ENCODE measurements at regions not wholly inside any gene's neighbourhood (a gene's known extent, or its start where the extent isn't known, plus 50 kb on each side); places are given as distances from the start of the nearest gene placed in this dataset.

- Histone ChIP-seq H3K36me3 (ENCODE audit: control insufficient read depth in 1 of 2, insufficient read depth in 2 of 2, low read depth in 1 of 2, low read length in 2 of 2) (no peaks in the 10 kb centered on the region), H3K79me1 (replicated peaks; ENCODE audit: low read length, poor library complexity, severe bottlenecking) (no peaks in the 10 kb centered on the region), H4K8ac (ENCODE audit: low read length) (no peak overlapping the region), H3K14ac (ENCODE audit: low read length in 2 of 2) (no peak overlapping the region), H3K27me3 (ENCODE audit: control insufficient read depth in 1 of 2, insufficient read depth in 1 of 2, low read length in 2 of 2) (no peaks in the 10 kb centered on the region), H2BK120ac (ENCODE audit: low read depth, low read length) (no peak overlapping the region), H3K9ac (ENCODE audit: low read length) (no peak overlapping the region), H2AFZ (ENCODE audit: low read depth, low read length) (no peak overlapping the region), H2AK5ac (ENCODE audit: low read length, severe bottlenecking) (no peak overlapping the region), H3K4me2 (ENCODE audit: low read length, poor library complexity, severe bottlenecking) (no peak overlapping the region), H3K18ac (ENCODE audit: low read depth in 1 of 2, low read length in 2 of 2) (no peak overlapping the region), H4K91ac (ENCODE audit: low read length) (no peak overlapping the region), H3K27ac (ENCODE audit: low read length, poor library complexity, severe bottlenecking) (no peak overlapping the region), H3K4me1 (ENCODE audit: control insufficient read depth, insufficient read depth, low read depth, low read length) (no peaks in the 10 kb centered on the region), H2BK5ac (ENCODE audit: low read depth, low read length, poor library complexity, severe bottlenecking) (no peak overlapping the region), H2BK12ac (ENCODE audit: low read length in 2 of 2) (no peak overlapping the region), H2BK15ac (ENCODE audit: low read depth, poor library complexity, severe bottlenecking) (no peak overlapping the region), H3K23ac (ENCODE audit: low read length in 2 of 2) (no peak overlapping the region), H3K4ac (ENCODE audit: low read depth in 1 of 2, low read length in 2 of 2) (no peak overlapping the region), H3K9me3 (ENCODE audit: control insufficient read depth, low read length) (no peaks in the 10 kb centered on the region), H3K4me3 (ENCODE audit: insufficient read depth in 1 of 2, low read depth in 1 of 2, low read length in 2 of 2) (no peak overlapping the region)
- 68% methylated on average over 1 of the region's 2 CpGs for WGBS
- no peak for DNase-seq
Measured at GRCh38 chr15:92283813-92284212, 109.9 kb upstream of the ST8SIA2 start.

- Histone ChIP-seq H3K9me3 (ENCODE audit: control insufficient read depth, low read length) (no peaks in the 10 kb centered on the region), H3K4me3 (ENCODE audit: insufficient read depth in 1 of 2, low read depth in 1 of 2, low read length in 2 of 2) (no peak overlapping the region), H2AFZ (ENCODE audit: low read depth, low read length) (no peak overlapping the region), H2BK12ac (ENCODE audit: low read length in 2 of 2) (no peak overlapping the region), H4K8ac (ENCODE audit: low read length) (no peak overlapping the region), H3K18ac (ENCODE audit: low read depth in 1 of 2, low read length in 2 of 2) (no peak overlapping the region), H3K9ac (ENCODE audit: low read length) (no peak overlapping the region), H2AK5ac (ENCODE audit: low read length, severe bottlenecking) (no peak overlapping the region), H3K4me2 (ENCODE audit: low read length, poor library complexity, severe bottlenecking) (no peak overlapping the region), H3K27ac (ENCODE audit: low read length, poor library complexity, severe bottlenecking) (no peak overlapping the region), H3K36me3 (ENCODE audit: control insufficient read depth in 1 of 2, insufficient read depth in 2 of 2, low read depth in 1 of 2, low read length in 2 of 2) (no peaks in the 10 kb centered on the region), H2BK15ac (ENCODE audit: low read depth, poor library complexity, severe bottlenecking) (no peak overlapping the region), H3K27me3 (ENCODE audit: control insufficient read depth in 1 of 2, insufficient read depth in 1 of 2, low read length in 2 of 2) (no peaks in the 10 kb centered on the region), H3K79me1 (replicated peaks; ENCODE audit: low read length, poor library complexity, severe bottlenecking) (no peaks in the 10 kb centered on the region), H3K4me1 (ENCODE audit: control insufficient read depth, insufficient read depth, low read depth, low read length) (no peaks in the 10 kb centered on the region), H4K91ac (ENCODE audit: low read length) (no peak overlapping the region), H2BK5ac (ENCODE audit: low read depth, low read length, poor library complexity, severe bottlenecking) (no peak overlapping the region), H3K4ac (ENCODE audit: low read depth in 1 of 2, low read length in 2 of 2) (no peak overlapping the region), H3K23ac (ENCODE audit: low read length in 2 of 2) (no peak overlapping the region), H3K14ac (ENCODE audit: low read length in 2 of 2) (no peak overlapping the region), H2BK120ac (ENCODE audit: low read depth, low read length) (no peak overlapping the region)
- WGBS, result 83% methylated on average over 2 of the region's 2 CpGs
- DNase-seq, result no peak
Measured at GRCh38 chr15:92288755-92289154, 104.9 kb upstream of the ST8SIA2 start.

GRCh38 chr15:92289733-92290132, 103.9 kb upstream of the ST8SIA2 start:
- no peaks in the 10 kb centered on the region for H3K4me1 ChIP-seq (ENCODE audit: control insufficient read depth, insufficient read depth, low read depth, low read length)
- H2BK12ac ChIP-seq (ENCODE audit: low read length in 2 of 2), result no peak overlapping the region
- no peak overlapping the region for H3K27ac ChIP-seq (ENCODE audit: low read length, poor library complexity, severe bottlenecking)
- H3K14ac ChIP-seq (ENCODE audit: low read length in 2 of 2), result no peak overlapping the region
- H3K23ac ChIP-seq (ENCODE audit: low read length in 2 of 2), result no peak overlapping the region
- 58% methylated on average over 2 of the region's 4 CpGs for WGBS
- H4K8ac ChIP-seq (ENCODE audit: low read length), result no peak overlapping the region
- no peak overlapping the region for H2BK120ac ChIP-seq (ENCODE audit: low read depth, low read length)
- no peak overlapping the region for H2AK5ac ChIP-seq (ENCODE audit: low read length, severe bottlenecking)
- no peak overlapping the region for H4K91ac ChIP-seq (ENCODE audit: low read length)
- H2BK5ac ChIP-seq (ENCODE audit: low read depth, low read length, poor library complexity, severe bottlenecking), result no peak overlapping the region
- H3K9ac ChIP-seq (ENCODE audit: low read length), result no peak overlapping the region
- no peak overlapping the region for H2AFZ ChIP-seq (ENCODE audit: low read depth, low read length)
- H3K79me1 ChIP-seq (replicated peaks; ENCODE audit: low read length, poor library complexity, severe bottlenecking), result no peaks in the 10 kb centered on the region
- H3K9me3 ChIP-seq (ENCODE audit: control insufficient read depth, low read length), result no peaks in the 10 kb centered on the region
- H2BK15ac ChIP-seq (ENCODE audit: low read depth, poor library complexity, severe bottlenecking), result no peak overlapping the region
- no peak for DNase-seq
- H3K4ac ChIP-seq (ENCODE audit: low read depth in 1 of 2, low read length in 2 of 2), result no peak overlapping the region
- H3K4me3 ChIP-seq (ENCODE audit: insufficient read depth in 1 of 2, low read depth in 1 of 2, low read length in 2 of 2), result no peak overlapping the region
- H3K27me3 ChIP-seq (ENCODE audit: control insufficient read depth in 1 of 2, insufficient read depth in 1 of 2, low read length in 2 of 2), result no peaks in the 10 kb centered on the region
- no peak overlapping the region for H3K18ac ChIP-seq (ENCODE audit: low read depth in 1 of 2, low read length in 2 of 2)
- H3K4me2 ChIP-seq (ENCODE audit: low read length, poor library complexity, severe bottlenecking), result no peak overlapping the region
- no peaks in the 10 kb centered on the region for H3K36me3 ChIP-seq (ENCODE audit: control insufficient read depth in 1 of 2, insufficient read depth in 2 of 2, low read depth in 1 of 2, low read length in 2 of 2)

GRCh38 chr15:92290359-92290992, 103.2 kb upstream of the ST8SIA2 start:
- no peak overlapping the region for H3K9ac ChIP-seq (ENCODE audit: low read length)
- no peak overlapping the region for H3K18ac ChIP-seq (ENCODE audit: low read depth in 1 of 2, low read length in 2 of 2)
- DNase-seq, result no peak
- no peak overlapping the region for H2AFZ ChIP-seq (ENCODE audit: low read depth, low read length)
- no peak overlapping the region for H2BK15ac ChIP-seq (ENCODE audit: low read depth, poor library complexity, severe bottlenecking)
- H3K27ac ChIP-seq (ENCODE audit: low read length, poor library complexity, severe bottlenecking), result no peak overlapping the region
- H3K4me2 ChIP-seq (ENCODE audit: low read length, poor library complexity, severe bottlenecking), result no peak overlapping the region
- H3K4me3 ChIP-seq (ENCODE audit: insufficient read depth in 1 of 2, low read depth in 1 of 2, low read length in 2 of 2), result no peak overlapping the region
- no peaks in the 10 kb centered on the region for H3K4me1 ChIP-seq (ENCODE audit: control insufficient read depth, insufficient read depth, low read depth, low read length)
- H4K8ac ChIP-seq (ENCODE audit: low read length), result no peak overlapping the region
- H2AK5ac ChIP-seq (ENCODE audit: low read length, severe bottlenecking), result no peak overlapping the region
- H2BK5ac ChIP-seq (ENCODE audit: low read depth, low read length, poor library complexity, severe bottlenecking), result no peak overlapping the region
- WGBS, result 85% methylated on average over 3 of the region's 5 CpGs
- no peak overlapping the region for H3K14ac ChIP-seq (ENCODE audit: low read length in 2 of 2)
- H3K9me3 ChIP-seq (ENCODE audit: control insufficient read depth, low read length), result no peaks in the 10 kb centered on the region
- no peak overlapping the region for H2BK120ac ChIP-seq (ENCODE audit: low read depth, low read length)
- no peaks in the 10 kb centered on the region for H3K36me3 ChIP-seq (ENCODE audit: control insufficient read depth in 1 of 2, insufficient read depth in 2 of 2, low read depth in 1 of 2, low read length in 2 of 2)
- no peak overlapping the region for H3K23ac ChIP-seq (ENCODE audit: low read length in 2 of 2)
- no peak overlapping the region for H4K91ac ChIP-seq (ENCODE audit: low read length)
- H2BK12ac ChIP-seq (ENCODE audit: low read length in 2 of 2), result no peak overlapping the region
- H3K79me1 ChIP-seq (replicated peaks; ENCODE audit: low read length, poor library complexity, severe bottlenecking), result no peaks in the 10 kb centered on the region
- no peak overlapping the region for H3K4ac ChIP-seq (ENCODE audit: low read depth in 1 of 2, low read length in 2 of 2)
- no peaks in the 10 kb centered on the region for H3K27me3 ChIP-seq (ENCODE audit: control insufficient read depth in 1 of 2, insufficient read depth in 1 of 2, low read length in 2 of 2)

Measured in mesenchymal stem cell (in vitro differentiated cells and primary cell).